ENCODE measurements at regions not wholly inside any gene's neighbourhood (a gene's known extent, or its start where the extent isn't known, plus 50 kb on each side); places are given as distances from the start of the nearest gene placed in this dataset.

GRCh38 chr2:66202586-66202985 is 232.3 kb upstream of the MEIS1 start:
- TF ChIP-seq, protein P1, sequence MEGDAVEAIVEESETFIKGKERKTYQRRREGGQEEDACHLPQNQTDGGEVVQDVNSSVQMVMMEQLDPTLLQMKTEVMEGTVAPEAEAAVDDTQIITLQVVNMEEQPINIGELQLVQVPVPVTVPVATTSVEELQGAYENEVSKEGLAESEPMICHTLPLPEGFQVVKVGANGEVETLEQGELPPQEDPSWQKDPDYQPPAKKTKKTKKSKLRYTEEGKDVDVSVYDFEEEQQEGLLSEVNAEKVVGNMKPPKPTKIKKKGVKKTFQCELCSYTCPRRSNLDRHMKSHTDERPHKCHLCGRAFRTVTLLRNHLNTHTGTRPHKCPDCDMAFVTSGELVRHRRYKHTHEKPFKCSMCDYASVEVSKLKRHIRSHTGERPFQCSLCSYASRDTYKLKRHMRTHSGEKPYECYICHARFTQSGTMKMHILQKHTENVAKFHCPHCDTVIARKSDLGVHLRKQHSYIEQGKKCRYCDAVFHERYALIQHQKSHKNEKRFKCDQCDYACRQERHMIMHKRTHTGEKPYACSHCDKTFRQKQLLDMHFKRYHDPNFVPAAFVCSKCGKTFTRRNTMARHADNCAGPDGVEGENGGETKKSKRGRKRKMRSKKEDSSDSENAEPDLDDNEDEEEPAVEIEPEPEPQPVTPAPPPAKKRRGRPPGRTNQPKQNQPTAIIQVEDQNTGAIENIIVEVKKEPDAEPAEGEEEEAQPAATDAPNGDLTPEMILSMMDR (IDR thresholded peaks at IDR 0.05; ENCODE audit: insufficient read depth, low read length, poor library complexity, severe bottlenecking) = no peak
- TF ChIP-seq EZH2phosphoT487 (conservative IDR thresholded peaks at IDR 0.05; ENCODE audit: low read length) = no peak
